Adipocyte (in vitro differentiated cells): ENCODE measurements at regions not wholly inside any gene's neighbourhood (a gene's known extent, or its start where the extent isn't known, plus 50 kb on each side); places are given as distances from the start of the nearest gene placed in this dataset.
"Not testable (repeated sequence)": the region's sequence is repeated elsewhere in the genome, so short reads cannot be mapped to it uniquely, and the experiment has no call there.

Experiments used
- DNase-seq: peaks from one replicate; pipeline ENCODE4 v3.0.0-alpha.2; 2015; ENCODE audit warnings: low read depth
- H3K27me3 ChIP-seq: replicated peaks from 2 replicates; pipeline ENCODE4 v1.7.0; 2013; ENCODE audit warnings: mild to moderate bottlenecking, low read length, moderate library complexity; ENCODE audit not compliant: control insufficient read depth, insufficient read depth
- H3K36me3 ChIP-seq: 2 replicates; pipeline ENCODE4 v1.7.0; 2013; ENCODE audit warnings: low read length, mild to moderate bottlenecking, moderate library complexity; ENCODE audit not compliant: control insufficient read depth, insufficient read depth, severe bottlenecking
- H3K4me1 ChIP-seq: 2 replicates; pipeline ENCODE4 v1.7.0; 2013; ENCODE audit warnings: mild to moderate bottlenecking, low read length, moderate library complexity; ENCODE audit not compliant: control insufficient read depth, insufficient read depth
- H3K4me3 ChIP-seq: 2 replicates; pipeline ENCODE4 v1.7.0; 2013; ENCODE audit warnings: mild to moderate bottlenecking, low read length, moderate library complexity
- H3K9ac ChIP-seq: 2 replicates; pipeline ENCODE4 v1.7.0; 2013; ENCODE audit warnings: mild to moderate bottlenecking, low read length, moderate library complexity
- H3K9me3 ChIP-seq: 2 replicates; pipeline ENCODE4 v1.7.0; 2013; ENCODE audit warnings: mild to moderate bottlenecking, low read length, moderate library complexity; ENCODE audit not compliant: control insufficient read depth

GRCh38 chr3:101117980-101118379, 124.8 kb upstream of the ABI3BP start:
- peaks cover 9% of the 10 kb centered on the region for H3K4me1 ChIP-seq
- H3K27me3 ChIP-seq = no peaks in the 10 kb centered on the region
- H3K9ac ChIP-seq = no peak overlapping the region
- no peak overlapping the region for H3K4me3 ChIP-seq
- DNase-seq = no peak
- no peaks in the 10 kb centered on the region for H3K9me3 ChIP-seq
- H3K36me3 ChIP-seq = no peaks in the 10 kb centered on the region

- Histone ChIP-seq H3K4me3 (no peak overlapping the region), H3K9ac (no peak overlapping the region), H3K4me1 (peaks cover 9% of the 10 kb centered on the region), H3K9me3 (no peaks in the 10 kb centered on the region), H3K36me3 (no peaks in the 10 kb centered on the region), H3K27me3 (no peaks in the 10 kb centered on the region)
- no peak for DNase-seq
Measured at GRCh38 chr3:101117465-101117864, 124.2 kb upstream of the ABI3BP start.

- H3K4me3 ChIP-seq, DNase-seq: not testable (repeated sequence)
Measured at GRCh38 chr3:101110295-101110694, 117.1 kb upstream of the ABI3BP start.

GRCh38 chr3:101104321-101104720, 111.1 kb upstream of the ABI3BP start:
- H3K36me3 ChIP-seq = no peaks in the 10 kb centered on the region
- no peaks in the 10 kb centered on the region for H3K9me3 ChIP-seq
- H3K4me1 ChIP-seq = no peaks in the 10 kb centered on the region
- no peak overlapping the region for H3K9ac ChIP-seq
- no peak for DNase-seq
- no peak overlapping the region for H3K4me3 ChIP-seq
- H3K27me3 ChIP-seq = no peaks in the 10 kb centered on the region

More at GRCh38 chr3:101110295-101110694, 117.1 kb upstream of the ABI3BP start:
- not testable (repeated sequence) for H3K27me3 ChIP-seq, H3K36me3 ChIP-seq, H3K9ac ChIP-seq, H3K9me3 ChIP-seq, H3K4me1 ChIP-seq

- H3K9me3 ChIP-seq = no peaks in the 10 kb centered on the region
- no peaks in the 10 kb centered on the region for H3K4me1 ChIP-seq
- DNase-seq = no peak
- H3K9ac ChIP-seq = no peak overlapping the region
- no peak overlapping the region for H3K4me3 ChIP-seq
- H3K27me3 ChIP-seq = no peaks in the 10 kb centered on the region
- no peaks in the 10 kb centered on the region for H3K36me3 ChIP-seq
Measured at GRCh38 chr3:101102678-101103296, 109.6 kb upstream of the ABI3BP start.

GRCh38 chr3:101100361-101101009, 107.3 kb upstream of the ABI3BP start:
- no peak overlapping the region for H3K4me3 ChIP-seq
- peaks cover 8% of the 10 kb centered on the region for H3K4me1 ChIP-seq
- H3K27me3 ChIP-seq = no peaks in the 10 kb centered on the region
- H3K9me3 ChIP-seq = no peaks in the 10 kb centered on the region
- H3K36me3 ChIP-seq = no peaks in the 10 kb centered on the region
- no peak overlapping the region for H3K9ac ChIP-seq
- no peak for DNase-seq

GRCh38 chr3:101099791-101100190, 106.6 kb upstream of the ABI3BP start:
- DNase-seq = no peak
- H3K9me3 ChIP-seq = no peaks in the 10 kb centered on the region
- H3K36me3 ChIP-seq = no peaks in the 10 kb centered on the region
- peaks cover 12% of the 10 kb centered on the region for H3K4me1 ChIP-seq
- H3K4me3 ChIP-seq = no peak overlapping the region
- no peaks in the 10 kb centered on the region for H3K27me3 ChIP-seq
- H3K9ac ChIP-seq = no peak overlapping the region

- no peaks in the 10 kb centered on the region for H3K27me3 ChIP-seq
- H3K4me3 ChIP-seq = no peak overlapping the region
- H3K4me1 ChIP-seq = peaks cover 12% of the 10 kb centered on the region
- H3K9me3 ChIP-seq = no peaks in the 10 kb centered on the region
- H3K36me3 ChIP-seq = no peaks in the 10 kb centered on the region
- no peak overlapping the region for H3K9ac ChIP-seq
- DNase-seq = no peak
Measured at GRCh38 chr3:101096444-101096843, 103.2 kb upstream of the ABI3BP start.

- Histone ChIP-seq H3K36me3 (no peaks in the 10 kb centered on the region), H3K9me3 (no peaks in the 10 kb centered on the region), H3K27me3 (no peaks in the 10 kb centered on the region), H3K9ac (no peak overlapping the region), H3K4me1 (peaks cover 12% of the 10 kb centered on the region), H3K4me3 (no peak overlapping the region)
- DNase-seq = peak; percentile 52
Measured at GRCh38 chr3:101095693-101096430, 102.6 kb upstream of the ABI3BP start.

GRCh38 chr3:101091489-101091888, 98.3 kb upstream of the ABI3BP start:
- no peaks in the 10 kb centered on the region for H3K36me3 ChIP-seq
- no peaks in the 10 kb centered on the region for H3K9me3 ChIP-seq
- H3K9ac ChIP-seq = no peak overlapping the region
- H3K4me1 ChIP-seq = peaks cover 12% of the 10 kb centered on the region
- no peak overlapping the region for H3K4me3 ChIP-seq
- DNase-seq = no peak
- no peaks in the 10 kb centered on the region for H3K27me3 ChIP-seq

- DNase-seq = no peak
- no peaks in the 10 kb centered on the region for H3K36me3 ChIP-seq
- peaks cover 6% of the 10 kb centered on the region for H3K4me1 ChIP-seq
Measured at GRCh38 chr3:101085752-101086151, 92.5 kb upstream of the ABI3BP start.

More at GRCh38 chr3:101085752-101086151, 92.5 kb upstream of the ABI3BP start:
- H3K9ac ChIP-seq = no peak overlapping the region
- H3K4me3 ChIP-seq = no peak overlapping the region
- H3K9me3 ChIP-seq = no peaks in the 10 kb centered on the region
- no peaks in the 10 kb centered on the region for H3K27me3 ChIP-seq
